HFFc6 (cell line): ENCODE measurements at regions not wholly inside any gene's neighbourhood (a gene's known extent, or its start where the extent isn't known, plus 50 kb on each side); places are given as distances from the start of the nearest gene placed in this dataset.

Experiments used
- DNase-seq: peaks from one replicate; pipeline ENCODE4 v3.0.0-alpha.2; 2018
- H3K27ac Mint-ChIP-seq: 2 replicates; pipeline ENCODE4 v1.8.0; 2020; ENCODE audit warnings: mild to moderate bottlenecking, mixed read lengths
- H3K27me3 Mint-ChIP-seq: 2 replicates; pipeline ENCODE4 v1.8.0; 2021; ENCODE audit warnings: mild to moderate bottlenecking, moderate library complexity, mixed read lengths; ENCODE audit not compliant: insufficient read depth
- H3K36me3 Mint-ChIP-seq: 2 replicates; pipeline ENCODE4 v1.8.0; 2021; ENCODE audit warnings: low read depth, mixed read lengths
- H3K4me1 Mint-ChIP-seq: 2 replicates; pipeline ENCODE4 v1.8.0; 2020; ENCODE audit warnings: low read depth, mixed read lengths
- H3K4me3 Mint-ChIP-seq: 2 replicates; pipeline ENCODE4 v1.8.0; 2020; ENCODE audit warnings: mild to moderate bottlenecking, moderate library complexity, mixed read lengths
- H3K9me3 Mint-ChIP-seq: 2 replicates; pipeline ENCODE4 v1.8.0; 2020; ENCODE audit warnings: mild to moderate bottlenecking, mixed read lengths
- CTCF ChIP-seq: fragments of 200-600 bp; sonication (generic); IDR thresholded peaks from 2 replicates; pipeline ENCODE4 v1.5.0; 2021; ENCODE audit warnings: antibody characterized with exemption, mild to moderate bottlenecking

DNA sequence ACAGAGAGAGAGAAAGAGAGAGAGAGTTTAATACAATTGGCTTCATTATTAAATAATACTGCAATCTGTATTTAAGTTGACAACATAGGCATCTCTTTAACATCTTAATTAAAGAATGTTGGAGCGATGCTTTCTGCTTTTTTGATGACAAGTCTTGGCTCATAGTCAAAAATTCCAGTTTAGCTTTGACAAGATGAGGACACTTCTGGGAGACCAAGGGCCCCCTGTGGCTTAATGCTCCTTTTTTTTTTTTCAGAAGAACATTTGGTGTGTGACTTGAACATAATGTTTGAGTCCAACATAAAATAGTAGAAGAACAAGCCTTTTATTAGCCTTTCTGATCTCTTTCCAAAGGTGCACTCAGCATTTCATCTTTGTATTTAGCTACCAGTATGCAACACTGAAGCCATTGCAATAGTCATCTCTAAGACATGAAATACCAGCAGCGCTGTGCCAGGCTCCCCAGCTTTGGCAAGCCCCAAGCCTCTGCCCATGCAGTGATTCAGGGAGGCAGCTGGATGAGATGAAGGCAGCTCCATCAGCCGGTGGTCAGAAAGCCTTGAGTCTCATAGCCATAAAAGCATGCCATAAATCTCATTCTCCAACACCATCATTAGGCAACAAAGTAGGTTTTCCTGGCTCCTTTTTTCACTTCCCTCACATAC is 349.4 kb upstream of the SEMA6D start:
- Mint-ChIP-seq H3K9me3 (no peaks in the 10 kb centered on the region), H3K4me3 (no peak overlapping the region), H3K27ac (no peak overlapping the region), H3K4me1 (no peaks in the 10 kb centered on the region), H3K36me3 (no peaks in the 10 kb centered on the region), H3K27me3 (peaks cover 4% of the 10 kb centered on the region; the same call in 1 of the 2 replicates)
- DNase-seq = no peak
- no peak for TF ChIP-seq CTCF

- Mint-ChIP-seq H3K9me3 (no peaks in the 10 kb centered on the region), H3K4me1 (peaks cover 6% of the 10 kb centered on the region; the same call in 1 of the 2 replicates), H3K36me3 (no peaks in the 10 kb centered on the region), H3K27me3 (peaks cover 2% of the 10 kb centered on the region; the same call in 1 of the 2 replicates), H3K4me3 (no peak overlapping the region), H3K27ac (no peak overlapping the region)
- no peak for DNase-seq
- no peak for TF ChIP-seq CTCF
Measured at GRCh38 chr15:47371939-47372338, 345.4 kb upstream of the SEMA6D start.

- DNase-seq = peak; percentile 34
- H3K27me3 Mint-ChIP-seq = no peaks in the 10 kb centered on the region
- H3K4me3 Mint-ChIP-seq = no peak overlapping the region
- no peak overlapping the region for H3K27ac Mint-ChIP-seq
- peaks cover 6% of the 10 kb centered on the region for H3K4me1 Mint-ChIP-seq
- no peaks in the 10 kb centered on the region for H3K9me3 Mint-ChIP-seq
- no peaks in the 10 kb centered on the region for H3K36me3 Mint-ChIP-seq
- peak; percentile 75 for TF ChIP-seq CTCF
Measured at GRCh38 chr15:47374222-47374621, 343.1 kb upstream of the SEMA6D start.

DNA sequence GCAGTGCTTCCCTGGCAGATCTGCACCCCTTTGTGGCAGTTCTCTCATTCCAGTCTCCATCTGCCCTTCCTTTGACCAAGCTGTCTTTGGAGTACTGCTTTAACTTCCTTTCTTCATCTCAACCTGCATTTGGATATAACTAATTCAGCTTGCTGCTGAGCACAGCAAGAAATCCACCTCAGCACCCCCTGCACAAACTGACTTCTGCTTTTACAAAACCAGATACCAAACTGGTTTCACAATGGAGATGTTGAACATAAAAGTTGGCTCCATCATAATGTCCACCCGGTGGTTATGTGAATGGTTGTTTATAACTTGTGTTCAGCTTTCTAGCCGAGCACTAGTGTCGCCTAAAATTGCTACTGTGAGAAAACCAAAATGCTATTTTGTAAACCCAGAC is 341.1 kb upstream of the SEMA6D start:
- no peak for TF ChIP-seq CTCF
- Mint-ChIP-seq H3K4me3 (no peak overlapping the region), H3K9me3 (no peaks in the 10 kb centered on the region), H3K4me1 (peaks cover 6% of the 10 kb centered on the region), H3K36me3 (0 out of 2 replicates have a peak, but pooled peaks cover 3% of the 10 kb centered on the region), H3K27ac (no peak overlapping the region), H3K27me3 (no peaks in the 10 kb centered on the region)
- no peak for DNase-seq

GRCh38 chr15:47377465-47377864 is 339.8 kb upstream of the SEMA6D start:
- Mint-ChIP-seq H3K4me3 (no peak overlapping the region), H3K27me3 (no peaks in the 10 kb centered on the region), H3K36me3 (0 out of 2 replicates have a peak, but pooled peaks cover 3% of the 10 kb centered on the region), H3K27ac (no peak overlapping the region), H3K4me1 (peaks cover 6% of the 10 kb centered on the region), H3K9me3 (no peaks in the 10 kb centered on the region)
- DNase-seq = no peak
- TF ChIP-seq CTCF = no peak
